Natural killer cell (primary cell): ENCODE measurements at regions not wholly inside any gene's neighbourhood (a gene's known extent, or its start where the extent isn't known, plus 50 kb on each side); places are given as distances from the start of the nearest gene placed in this dataset.

Source experiments
- ATAC-seq, 3 donors: fragments of 150-1000 bp in 2 of 3; fragments of 200-7000 bp in 1 of 3; cut with Tn5 transposase; 1 replicate in 1 of 3; 2 replicates in 2 of 3; pipeline ENCODE4 v1.10.0; 2021; ENCODE audit warnings: mild to moderate bottlenecking in 2 of 3, moderate library complexity in 2 of 3
- DNase-seq, 2 donors: peaks; one replicate each; pipeline versions ENCODE4 v3.0.0 to v3.0.0-alpha.2; 2013 to 2021; ENCODE audit warnings: mixed read lengths in 1 of 2
- H3K27ac ChIP-seq: one replicate; pipeline ENCODE4 v1.5.1; 2013; ENCODE audit warnings: mild to moderate bottlenecking, low read length
- H3K27me3 ChIP-seq: one replicate; pipeline ENCODE4 v1.6.1; 2013; ENCODE audit warnings: low read length; ENCODE audit not compliant: control insufficient read depth, insufficient read depth
- H3K36me3 ChIP-seq: one replicate; pipeline ENCODE4 v1.6.1; 2013; ENCODE audit warnings: low read length; ENCODE audit not compliant: control insufficient read depth, insufficient read depth
- H3K4me1 ChIP-seq: one replicate; pipeline ENCODE4 v1.6.1; 2013; ENCODE audit warnings: low read length; ENCODE audit not compliant: control insufficient read depth, insufficient read depth
- H3K4me3 ChIP-seq: one replicate; pipeline ENCODE4 v1.5.1; 2013; ENCODE audit warnings: low read length
- H3K9me3 ChIP-seq: one replicate; pipeline ENCODE4 v1.6.1; 2013; ENCODE audit warnings: low read length; ENCODE audit not compliant: control insufficient read depth, insufficient read depth
- H3K27ac Mint-ChIP-seq, 2 donors: one replicate each; pipeline ENCODE4 v1.8.0; 2022; ENCODE audit warnings: mild to moderate bottlenecking in 2 of 2, mixed read lengths in 2 of 2, moderate library complexity in 1 of 2
- H3K27me3 Mint-ChIP-seq, 2 donors: one replicate each; pipeline ENCODE4 v1.8.0; 2022; ENCODE audit warnings: low read depth in 2 of 2, mixed read lengths in 2 of 2
- H3K36me3 Mint-ChIP-seq: one replicate; pipeline ENCODE4 v1.8.0; 2022; ENCODE audit warnings: mixed read lengths
- H3K4me1 Mint-ChIP-seq, 2 donors: one replicate each; pipeline ENCODE4 v1.8.0; 2022; ENCODE audit warnings: mixed read lengths in 2 of 2
- H3K4me3 Mint-ChIP-seq: one replicate; pipeline ENCODE4 v1.8.0; 2022; ENCODE audit warnings: mild to moderate bottlenecking, moderate library complexity, mixed read lengths
- H3K9me3 Mint-ChIP-seq, 2 donors: one replicate each; pipeline ENCODE4 v1.8.0; 2022; ENCODE audit warnings: mixed read lengths in 2 of 2
- WGBS: methylation state at CpG from one replicate; pipeline ENCODE4 v1.1.7; 2013; ENCODE audit warnings: missing lambda C conversion rate; ENCODE audit not compliant: insufficient coverage; 5-methylcytosine and 5-hydroxymethylcytosine counted together
- intact Hi-C: fragments of 100-400 bp; cut with micrococcal nuclease; formaldehyde crosslinking; loops from one replicate; pipeline ENCODE4 v1.14.2; 2022
- TF ChIP-seq, protein P1 (sequence below): fragments of 200-600 bp; IDR thresholded peaks from one replicate; pipeline ENCODE4 v1.8.0; 2022; ENCODE audit warnings: antibody characterized with exemption

DNA sequence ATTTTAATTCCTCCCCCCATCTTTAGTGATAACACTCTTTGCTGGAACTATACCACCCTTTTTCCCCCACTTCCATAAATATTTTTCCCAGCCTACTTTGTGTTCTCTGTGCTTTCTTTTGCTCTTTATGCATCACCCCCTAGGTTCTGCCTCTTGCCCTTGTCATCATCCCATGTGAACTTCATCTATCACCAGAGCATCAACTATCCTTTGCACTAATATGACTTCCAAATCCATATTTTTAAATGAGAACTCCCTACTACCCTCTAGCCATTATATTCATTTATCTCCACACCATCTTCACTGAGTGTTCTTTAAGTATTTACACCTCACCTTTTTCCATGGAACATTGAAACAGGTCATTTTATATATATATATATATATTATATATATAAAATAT is 452.7 kb downstream of the FOXO1 start:
- Histone ChIP-seq H3K9me3 (no peaks in the 10 kb centered on the region), H3K27me3 (no peaks in the 10 kb centered on the region), H3K4me3 (no peak overlapping the region), H3K36me3 (no peaks in the 10 kb centered on the region), H3K4me1 (no peaks in the 10 kb centered on the region), H3K27ac (no peak overlapping the region)
- no peaks in the 10 kb centered on the region for H3K36me3 Mint-ChIP-seq
- H3K4me3 Mint-ChIP-seq: no peak overlapping the region
- H3K27ac Mint-ChIP-seq: no peak overlapping the region
- H3K9me3 Mint-ChIP-seq: no peaks in the 10 kb centered on the region
- H3K27me3 Mint-ChIP-seq: no peaks in the 10 kb centered on the region
- intact Hi-C loops: no loop called here
- no peak for DNase-seq
- peak in 1 of 3 donors; percentile 29 for ATAC-seq
- no peaks in the 10 kb centered on the region for H3K4me1 Mint-ChIP-seq
- TF ChIP-seq, protein P1, sequence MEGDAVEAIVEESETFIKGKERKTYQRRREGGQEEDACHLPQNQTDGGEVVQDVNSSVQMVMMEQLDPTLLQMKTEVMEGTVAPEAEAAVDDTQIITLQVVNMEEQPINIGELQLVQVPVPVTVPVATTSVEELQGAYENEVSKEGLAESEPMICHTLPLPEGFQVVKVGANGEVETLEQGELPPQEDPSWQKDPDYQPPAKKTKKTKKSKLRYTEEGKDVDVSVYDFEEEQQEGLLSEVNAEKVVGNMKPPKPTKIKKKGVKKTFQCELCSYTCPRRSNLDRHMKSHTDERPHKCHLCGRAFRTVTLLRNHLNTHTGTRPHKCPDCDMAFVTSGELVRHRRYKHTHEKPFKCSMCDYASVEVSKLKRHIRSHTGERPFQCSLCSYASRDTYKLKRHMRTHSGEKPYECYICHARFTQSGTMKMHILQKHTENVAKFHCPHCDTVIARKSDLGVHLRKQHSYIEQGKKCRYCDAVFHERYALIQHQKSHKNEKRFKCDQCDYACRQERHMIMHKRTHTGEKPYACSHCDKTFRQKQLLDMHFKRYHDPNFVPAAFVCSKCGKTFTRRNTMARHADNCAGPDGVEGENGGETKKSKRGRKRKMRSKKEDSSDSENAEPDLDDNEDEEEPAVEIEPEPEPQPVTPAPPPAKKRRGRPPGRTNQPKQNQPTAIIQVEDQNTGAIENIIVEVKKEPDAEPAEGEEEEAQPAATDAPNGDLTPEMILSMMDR: no peak

DNA sequence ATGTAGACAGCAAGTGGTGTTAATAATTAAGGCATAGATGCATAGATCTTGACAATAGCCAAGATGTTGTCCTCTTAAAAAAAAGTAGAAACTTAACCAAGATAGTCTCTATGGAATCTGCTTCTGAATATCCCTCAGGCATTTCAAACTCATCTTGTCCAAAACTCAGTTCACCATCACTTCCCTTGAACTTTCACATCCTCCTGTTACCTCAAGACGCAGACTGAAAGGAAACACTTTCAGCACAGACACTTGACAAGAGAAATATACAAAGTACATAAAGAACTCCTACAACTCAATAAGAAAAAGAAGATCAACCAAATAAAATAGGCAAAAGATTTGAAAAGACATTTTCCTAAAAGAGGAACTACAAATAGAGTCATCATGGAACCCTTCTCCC is 451.1 kb downstream of the FOXO1 start:
- Mint-ChIP-seq H3K36me3 (no peaks in the 10 kb centered on the region), H3K4me1 (peaks cover 5% of the 10 kb centered on the region in 2 donors), H3K27me3 (no peaks in the 10 kb centered on the region), H3K27ac (peak overlapping the region in 1 of 2 donors; percentile 2), H3K9me3 (no peaks in the 10 kb centered on the region), H3K4me3 (no peak overlapping the region)
- H3K4me3 ChIP-seq: no peak overlapping the region
- no peaks in the 10 kb centered on the region for H3K36me3 ChIP-seq
- no peak overlapping the region for H3K27ac ChIP-seq
- 40% methylated on average over 1 of the region's 1 CpG for WGBS
- no peaks in the 10 kb centered on the region for H3K27me3 ChIP-seq
- DNase-seq: no peak
- intact Hi-C loops: no loop called here
- no peaks in the 10 kb centered on the region for H3K4me1 ChIP-seq
- no peak for ATAC-seq
- TF ChIP-seq, protein P1: no peak
- no peaks in the 10 kb centered on the region for H3K9me3 ChIP-seq

DNA sequence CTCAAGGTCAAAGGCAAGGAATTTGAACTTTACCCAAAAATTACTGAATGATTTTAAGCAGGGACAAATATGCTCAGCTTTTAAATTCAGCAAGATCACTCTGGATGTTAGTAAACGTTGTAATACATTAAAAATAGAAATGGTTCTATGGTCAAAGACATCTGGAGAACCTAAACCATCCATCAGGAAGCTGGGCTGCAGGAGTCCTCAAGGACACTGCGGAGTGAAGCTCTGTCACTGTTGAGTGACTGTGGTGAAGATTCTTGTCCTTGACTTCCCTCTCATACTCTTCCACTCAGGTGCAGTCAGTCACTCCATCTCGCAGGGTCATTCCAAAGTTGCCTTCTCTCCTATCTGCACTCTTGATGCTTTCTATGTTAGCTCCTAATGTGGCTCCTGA is 450.7 kb downstream of the FOXO1 start:
- peaks cover 2% of the 10 kb centered on the region for H3K4me1 ChIP-seq
- Mint-ChIP-seq H3K9me3 (no peaks in the 10 kb centered on the region), H3K27me3 (no peaks in the 10 kb centered on the region), H3K4me1 (peaks cover 9 to 10% of the 10 kb centered on the region in 2 donors), H3K4me3 (no peak overlapping the region), H3K36me3 (no peaks in the 10 kb centered on the region), H3K27ac (peak overlapping the region in 1 of 2 donors; percentile 2)
- H3K27me3 ChIP-seq: no peaks in the 10 kb centered on the region
- no peak overlapping the region for H3K4me3 ChIP-seq
- 94% methylated on average over 3 of the region's 3 CpGs for WGBS
- intact Hi-C loops: no loop called here
- H3K27ac ChIP-seq: no peak overlapping the region
- TF ChIP-seq, protein P1: no peak
- ATAC-seq: no peak
- H3K9me3 ChIP-seq: no peaks in the 10 kb centered on the region
- H3K36me3 ChIP-seq: no peaks in the 10 kb centered on the region
- no peak for DNase-seq

DNA sequence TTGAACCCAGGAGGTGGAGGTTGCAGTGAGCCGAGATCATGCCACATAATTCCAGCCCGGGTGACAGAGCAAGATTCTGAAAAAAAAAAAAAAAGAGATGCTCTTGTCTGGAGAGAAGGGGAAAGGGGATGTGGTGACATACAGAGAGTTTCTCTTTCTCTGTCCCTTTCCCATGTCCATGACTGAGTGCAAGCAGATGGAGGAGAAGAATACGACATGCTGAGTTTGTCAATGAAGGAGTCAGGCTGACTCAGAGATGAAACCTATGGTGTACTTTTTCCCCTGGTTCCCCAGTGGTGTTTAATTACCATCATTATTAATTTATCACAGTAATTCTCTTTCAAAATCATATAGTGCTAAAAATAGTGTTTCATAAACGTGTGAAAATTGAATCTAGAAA is 448.8 kb downstream of the FOXO1 start:
- H3K27ac Mint-ChIP-seq: no peak overlapping the region
- H3K4me1 ChIP-seq: peaks cover 19% of the 10 kb centered on the region
- WGBS: 79% methylated on average over 3 of the region's 4 CpGs
- no peaks in the 10 kb centered on the region for H3K27me3 ChIP-seq
- no peak overlapping the region for H3K4me3 Mint-ChIP-seq
- H3K4me1 Mint-ChIP-seq: peaks cover 29% of the 10 kb centered on the region in 2 donors
- no peaks in the 10 kb centered on the region for H3K36me3 ChIP-seq
- no peak for DNase-seq
- no peak overlapping the region for H3K4me3 ChIP-seq
- no peaks in the 10 kb centered on the region for H3K9me3 Mint-ChIP-seq
- H3K9me3 ChIP-seq: no peaks in the 10 kb centered on the region
- no peaks in the 10 kb centered on the region for H3K36me3 Mint-ChIP-seq
- no peak overlapping the region for H3K27ac ChIP-seq
- intact Hi-C loops: no loop called here
- ATAC-seq: no peak
- no peaks in the 10 kb centered on the region for H3K27me3 Mint-ChIP-seq
- TF ChIP-seq, protein P1: no peak
